GM19351 (cell line): ENCODE measurements at regions not wholly inside any gene's neighbourhood (a gene's known extent, or its start where the extent isn't known, plus 50 kb on each side); places are given as distances from the start of the nearest gene placed in this dataset.

Experiments used
- ATAC-seq: cut with Tn5 transposase; IDR thresholded peaks from one replicate; pipeline ENCODE4 v1.9.1; 2021; ENCODE audit warnings: mild to moderate bottlenecking, moderate library complexity; ENCODE audit not compliant: unreplicated experiment

GRCh38 chr2:104745846-104746245, 108.1 kb upstream of the POU3F3 start:
- ATAC-seq, result no peak

DNA sequence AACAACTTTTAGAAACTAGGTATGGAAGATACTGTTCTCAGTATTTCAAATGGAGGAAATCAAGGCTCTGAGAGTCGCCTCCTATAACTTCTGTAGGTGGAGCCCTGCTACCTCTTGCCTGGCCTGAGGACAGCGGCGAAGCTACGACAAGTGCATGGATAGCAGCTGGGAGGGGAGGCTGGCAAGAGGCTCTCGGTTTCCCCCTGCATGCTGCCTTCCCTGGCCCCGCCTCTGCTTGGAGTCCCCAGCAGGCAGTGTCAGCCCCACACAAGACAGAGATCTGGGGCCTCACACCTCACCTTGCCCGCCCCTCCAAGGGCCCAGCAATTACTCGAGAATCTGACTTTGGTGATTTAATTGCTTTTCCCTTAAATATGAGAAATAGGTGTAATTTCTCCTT, 107.6 kb upstream of the POU3F3 start:
- no peak for ATAC-seq

DNA sequence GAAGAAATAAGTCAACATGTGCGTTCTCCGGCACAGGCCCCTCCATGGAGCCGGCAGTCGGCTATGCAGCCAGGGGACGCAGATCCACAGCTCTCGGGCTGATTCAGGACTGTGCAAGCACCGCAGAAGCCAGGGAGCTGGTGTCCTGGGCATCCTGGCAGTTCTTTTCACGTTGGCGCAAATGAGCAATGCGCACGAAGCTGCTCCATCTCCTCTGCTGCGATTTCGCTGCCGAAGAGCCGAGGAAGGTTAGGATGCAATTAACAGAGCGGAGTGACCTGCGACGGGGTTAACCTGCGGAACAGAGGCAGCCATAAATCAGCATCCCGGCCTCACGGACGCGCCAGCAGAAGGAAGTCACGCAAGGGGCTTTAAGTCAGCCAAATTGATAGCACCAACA, 107.1 kb upstream of the POU3F3 start:
- no peak for ATAC-seq

- ATAC-seq, result no peak
Observed at GRCh38 chr2:104749856-104750460, 104.0 kb upstream of the POU3F3 start.

- ATAC-seq, result no peak
Observed at GRCh38 chr2:104752504-104752903, 101.4 kb upstream of the POU3F3 start.

DNA sequence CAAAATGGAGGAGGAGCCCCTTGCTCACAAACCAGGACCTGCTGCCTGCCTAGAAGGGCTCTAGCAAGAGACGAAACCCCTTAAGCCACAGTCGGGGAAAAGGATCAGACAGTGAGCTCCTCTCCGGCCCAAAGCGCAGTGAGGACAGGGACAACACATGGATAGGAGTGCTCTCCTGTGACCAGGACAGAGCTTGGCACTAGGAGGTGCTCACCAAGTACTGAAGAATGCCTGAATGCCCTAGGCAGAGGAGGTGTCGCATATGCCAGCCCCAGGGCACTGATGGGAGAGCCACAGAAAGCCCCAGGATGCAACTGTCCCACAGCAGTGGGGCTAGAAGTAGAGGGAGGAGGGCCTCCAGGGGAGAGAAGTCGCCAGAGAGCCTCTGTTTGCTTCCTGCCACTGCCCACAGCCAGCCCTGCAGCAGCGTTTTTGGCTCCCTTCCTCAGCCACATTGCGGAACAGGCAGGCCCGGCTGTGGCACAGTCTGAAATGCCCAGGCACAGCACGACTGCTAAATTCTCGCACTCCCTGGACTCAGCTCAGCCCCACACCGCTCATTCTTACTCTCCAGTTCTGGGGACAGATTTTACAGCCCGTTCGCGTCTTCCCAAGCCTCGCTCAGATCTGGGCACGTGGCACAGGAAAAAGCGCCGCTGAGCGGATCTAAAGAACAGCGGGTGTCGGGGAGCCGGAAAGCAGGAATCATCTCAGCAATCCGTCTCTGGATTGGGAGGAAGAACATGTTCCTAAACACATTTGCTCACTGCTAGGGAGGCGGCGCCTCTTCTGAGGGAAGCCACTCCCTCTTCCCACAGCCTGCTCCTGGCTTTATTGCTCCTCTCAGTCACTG, 98.7 kb upstream of the POU3F3 start:
- ATAC-seq, result no peak

- no peak for ATAC-seq
Observed at GRCh38 chr2:104756118-104756517, 97.8 kb upstream of the POU3F3 start.

DNA sequence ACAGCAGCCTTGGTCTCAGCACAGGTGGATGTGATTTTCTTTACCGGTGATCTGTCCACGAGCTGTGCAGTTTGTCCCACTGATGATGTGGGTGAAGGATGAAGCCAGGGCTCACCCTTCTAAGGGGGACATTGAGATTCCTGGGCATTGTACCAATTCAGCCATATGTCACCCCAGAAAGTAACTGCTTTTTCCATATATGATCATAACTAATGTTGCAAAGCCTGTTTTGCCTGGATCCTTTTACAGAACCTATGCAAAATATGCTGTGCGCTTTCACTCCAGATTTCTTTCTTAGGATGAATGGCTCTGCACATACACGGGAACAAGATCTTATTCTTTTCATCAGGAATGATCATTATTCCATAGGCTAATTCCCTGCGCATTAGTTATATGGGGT, 96.9 kb upstream of the POU3F3 start:
- no peak for ATAC-seq

DNA sequence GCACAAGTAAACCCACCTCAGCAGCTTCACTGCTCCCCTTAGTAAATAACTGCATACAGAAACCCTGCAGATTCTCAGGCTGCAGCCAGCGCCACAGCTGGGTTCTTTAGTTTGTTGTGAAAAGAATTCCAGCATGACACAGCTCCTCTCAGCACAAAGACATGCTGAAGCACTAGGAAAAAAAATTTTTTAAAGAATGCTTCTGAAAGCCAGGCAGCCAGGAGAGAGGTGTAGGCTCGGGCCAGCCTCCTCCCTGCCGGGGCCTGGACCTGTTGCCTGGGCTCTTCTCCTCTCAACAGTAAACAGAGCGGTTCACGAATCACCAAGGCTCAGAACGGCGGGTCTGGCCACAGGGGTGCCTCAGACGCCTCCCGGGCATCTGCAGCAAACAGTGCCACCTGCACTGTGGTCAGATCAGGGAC, 95.7 kb upstream of the POU3F3 start:
- ATAC-seq, result no peak

DNA sequence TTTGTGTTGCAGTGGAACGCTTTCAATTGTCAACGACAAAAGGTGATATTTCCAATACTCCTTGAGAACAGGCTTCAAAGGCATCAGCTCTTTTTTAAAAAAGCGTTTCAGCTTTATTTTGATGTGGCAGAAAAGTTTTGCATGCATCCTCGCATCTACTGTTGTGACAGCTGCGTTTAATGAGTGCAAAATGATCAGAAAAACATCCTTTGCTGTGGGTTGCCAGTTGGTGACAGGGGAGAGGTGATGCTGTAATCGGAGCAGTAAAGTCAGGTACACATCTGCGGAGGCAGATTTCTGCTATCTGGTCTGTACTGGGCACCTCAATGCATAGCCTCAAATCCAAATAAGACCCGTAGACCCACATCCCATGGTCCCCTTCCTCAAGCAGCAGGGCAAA, 91.9 kb upstream of the POU3F3 start:
- ATAC-seq, result no peak

DNA sequence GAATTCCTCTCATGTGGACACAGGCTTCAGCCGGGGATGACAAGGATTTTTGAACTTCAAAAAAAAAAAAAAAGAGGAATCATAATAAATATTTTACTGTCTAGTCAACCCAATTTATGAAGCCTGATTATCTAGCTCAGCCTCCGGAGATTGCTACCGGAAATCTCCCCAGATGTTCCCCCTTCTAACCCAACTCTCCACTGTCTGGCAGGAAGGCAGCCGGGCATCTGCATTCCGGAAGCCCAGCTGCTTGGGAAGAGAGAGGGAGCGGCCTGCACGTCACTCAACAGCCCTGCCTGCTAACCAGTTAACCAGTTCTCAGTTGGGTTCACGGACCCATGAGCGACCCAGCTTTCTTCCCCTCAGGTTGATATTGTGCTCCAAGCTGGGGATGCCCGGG, 87.2 kb upstream of the POU3F3 start:
- no peak for ATAC-seq

DNA sequence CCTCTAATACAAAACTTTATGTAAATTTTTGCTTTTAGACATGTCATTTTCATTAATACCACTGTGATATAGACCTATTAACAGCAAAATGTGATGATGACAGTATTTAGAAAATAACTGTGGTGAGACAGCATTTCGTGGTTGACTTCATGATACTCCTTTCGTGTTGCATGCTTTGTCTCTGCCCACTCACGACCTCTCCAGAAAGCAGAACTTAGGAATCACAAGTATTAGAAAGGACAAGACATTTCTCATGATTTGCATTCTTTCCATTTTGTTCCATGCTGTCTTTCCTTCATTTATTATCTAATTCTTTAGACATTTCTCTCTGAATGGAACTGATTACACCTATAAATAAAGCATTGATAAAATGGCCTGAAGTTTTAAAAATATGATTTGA, 85.2 kb upstream of the POU3F3 start:
- no peak for ATAC-seq

- no peak for ATAC-seq
Observed at GRCh38 chr2:104769096-104769495, 84.8 kb upstream of the POU3F3 start.

DNA sequence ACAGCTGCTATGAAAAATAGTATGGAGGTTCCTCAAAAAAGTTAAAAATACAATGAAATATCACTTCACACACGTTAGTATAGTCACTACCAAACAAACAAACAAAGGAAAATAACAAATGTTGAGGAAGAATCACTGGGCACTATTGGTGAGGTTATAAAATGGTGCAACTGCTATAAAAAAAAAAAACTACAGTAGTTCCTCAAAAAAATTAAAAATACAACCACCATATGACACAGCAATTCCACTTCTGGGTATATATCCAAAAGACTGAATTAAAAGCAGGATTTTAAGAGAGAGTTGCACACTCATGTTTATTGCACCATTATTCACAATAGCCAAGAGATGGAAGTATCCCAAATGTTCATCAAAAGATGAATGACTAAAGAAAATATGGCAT, 80.9 kb upstream of the POU3F3 start:
- ATAC-seq, result no peak

GRCh38 chr2:104774631-104775030, 79.3 kb upstream of the POU3F3 start:
- ATAC-seq, result no peak

DNA sequence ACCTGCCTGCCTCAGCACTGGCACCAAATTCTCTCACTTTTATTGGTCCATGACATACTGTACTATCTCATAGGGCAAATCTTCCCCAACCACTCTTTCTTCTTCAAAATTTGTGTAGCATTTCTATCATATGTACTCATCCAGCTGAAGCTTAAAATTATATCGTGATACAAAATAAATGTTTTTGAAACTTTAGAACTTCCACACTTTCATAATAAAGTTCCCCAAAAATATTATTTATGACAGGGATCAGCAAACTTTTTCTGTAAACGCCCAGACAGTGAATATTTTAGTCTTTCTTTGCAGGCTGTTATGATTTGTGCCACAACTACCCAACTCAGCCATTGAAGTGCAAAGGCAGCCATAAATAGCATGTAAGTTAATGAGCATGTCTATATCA, 76.2 kb upstream of the POU3F3 start:
- ATAC-seq, result no peak

- no peak for ATAC-seq
Observed at GRCh38 chr2:104781151-104781550, 72.8 kb upstream of the POU3F3 start.

GRCh38 chr2:104784264-104784663, 69.7 kb upstream of the POU3F3 start:
- ATAC-seq, result no peak

DNA sequence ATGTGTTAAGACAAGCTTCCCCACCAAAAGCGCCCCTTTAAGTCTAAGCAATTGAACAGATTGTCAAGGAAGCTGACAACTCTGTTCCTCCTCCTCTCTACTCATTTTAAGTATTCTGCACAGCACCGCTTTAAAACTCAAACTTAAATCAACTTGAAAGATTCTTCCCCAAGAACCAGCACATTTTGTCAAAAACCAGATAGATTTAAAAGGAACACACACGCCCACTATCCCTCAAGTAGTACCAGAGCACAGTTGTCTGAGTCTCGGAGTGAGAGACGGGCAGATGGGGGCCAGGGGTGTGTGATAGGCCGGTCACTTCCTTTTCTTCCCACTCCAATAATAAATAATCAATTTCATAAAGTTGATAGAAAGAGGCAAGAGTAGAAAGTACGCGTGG, 67.7 kb upstream of the POU3F3 start:
- ATAC-seq, result no peak

- ATAC-seq, result no peak
Observed at GRCh38 chr2:104786821-104787220, 67.1 kb upstream of the POU3F3 start.

GRCh38 chr2:104787298-104788065, 66.4 kb upstream of the POU3F3 start:
- ATAC-seq, result no peak
